ENCODE measurements at regions not wholly inside any gene's neighbourhood (a gene's known extent, or its start where the extent isn't known, plus 50 kb on each side); places are given as distances from the start of the nearest gene placed in this dataset.

- H3K27ac ChIP-seq, result no peak overlapping the region
- DNase-seq (ENCODE audit: low read depth in 1 of 2, low spot score in 1 of 2) (no peak), FAIRE-seq (no peak), ATAC-seq (no peak)
- TF ChIP-seq EHMT2 (IDR thresholded peaks at IDR 0.05; ENCODE audit: low read depth) (no peak), ATOH8 (CRISPR knock-in tag; IDR thresholded peaks at IDR 0.05; ENCODE audit: low read depth) (no peak), PHF8 (IDR thresholded peaks at IDR 0.05; ENCODE audit: borderline replicate concordance, low read depth) (no peak), PBX3 (IDR thresholded peaks at IDR 0.05) (no peak), MAZ (IDR thresholded peaks at IDR 0.05; ENCODE audit: borderline replicate concordance, low read depth, low read length) (no peak), HEYL (CRISPR knock-in tag; IDR thresholded peaks at IDR 0.05) (no peak), BHLHE40 (IDR thresholded peaks at IDR 0.05; ENCODE audit: low read depth, low read length) (no peak)
- H3K4me1 ChIP-seq, result no peaks in the 10 kb centered on the region
- WGBS (ENCODE audit: missing lambda C conversion rate), result 30% methylated on average over 4 of the region's 4 CpGs
- ChIA-PET POLR2A (no interaction called here), CTCF (no interaction called here)
- H3K4me3 ChIP-seq, result no peak overlapping the region
- no peak overlapping the region for H3K4me2 ChIP-seq
- no peaks in the 10 kb centered on the region for H3K9me3 ChIP-seq
Observed at GRCh38 chr1:239322369-239322768, 64.0 kb upstream of the CHRM3 start.

GRCh38 chr1:239321877-239322276 lies 64.5 kb upstream of the CHRM3 start:
- CTCF ChIA-PET, result no interaction called here
- H3K4me1 ChIP-seq, result no peaks in the 10 kb centered on the region
- FAIRE-seq (no peak), DNase-seq (ENCODE audit: low read depth in 1 of 2, low spot score in 1 of 2) (no peak), ATAC-seq (no peak)
- no peak overlapping the region for H3K4me2 ChIP-seq
- no peaks in the 10 kb centered on the region for H3K9me3 ChIP-seq
- H3K27ac ChIP-seq, result no peak overlapping the region
- POLR2A ChIA-PET, result no interaction called here
- H3K4me3 ChIP-seq, result no peak overlapping the region
- WGBS (ENCODE audit: missing lambda C conversion rate), result 87% methylated on average over 1 of the region's 1 CpG
- TF ChIP-seq E2F6 (IDR thresholded peaks at IDR 0.05; ENCODE audit: borderline replicate concordance, low read depth), result no peak
- TF ChIP-seq RNF2 (IDR thresholded peaks at IDR 0.05; ENCODE audit: borderline replicate concordance, low read depth), result no peak
- TF ChIP-seq MAX (IDR thresholded peaks at IDR 0.05), result no peak
- TF ChIP-seq HES2 (IDR thresholded peaks at IDR 0.05), result no peak

GRCh38 chr1:239317948-239318347 lies 68.4 kb upstream of the CHRM3 start:
- ChIA-PET CTCF (no interaction called here), POLR2A (no interaction called here)
- WGBS (ENCODE audit: missing lambda C conversion rate), result 53% methylated on average over 1 of the region's 1 CpG
- FAIRE-seq (no peak), DNase-seq (ENCODE audit: low read depth in 1 of 2, low spot score in 1 of 2) (no peak), ATAC-seq (no peak)
- TF ChIP-seq RFX5 (IDR thresholded peaks at IDR 0.05) (no peak), SMC3 (IDR thresholded peaks at IDR 0.05) (no peak), HDAC2 (IDR thresholded peaks at IDR 0.05) (no peak), REST (IDR thresholded peaks at IDR 0.05) (no peak), RARB (CRISPR knock-in tag; IDR thresholded peaks at IDR 0.05) (no peak), JUNB (IDR thresholded peaks at IDR 0.05) (no peak), HEYL (CRISPR knock-in tag; IDR thresholded peaks at IDR 0.05) (no peak), ZSCAN20 (CRISPR knock-in tag; IDR thresholded peaks at IDR 0.05) (no peak)
- no peak overlapping the region for H3K27ac ChIP-seq
- H3K4me2 ChIP-seq, result no peak overlapping the region
- H3K9me3 ChIP-seq, result no peaks in the 10 kb centered on the region
- H3K4me1 ChIP-seq, result no peaks in the 10 kb centered on the region
- H3K4me3 ChIP-seq, result no peak overlapping the region
